ENCODE measurements at regions not wholly inside any gene's neighbourhood (a gene's known extent, or its start where the extent isn't known, plus 50 kb on each side); places are given as distances from the start of the nearest gene placed in this dataset.

DNA sequence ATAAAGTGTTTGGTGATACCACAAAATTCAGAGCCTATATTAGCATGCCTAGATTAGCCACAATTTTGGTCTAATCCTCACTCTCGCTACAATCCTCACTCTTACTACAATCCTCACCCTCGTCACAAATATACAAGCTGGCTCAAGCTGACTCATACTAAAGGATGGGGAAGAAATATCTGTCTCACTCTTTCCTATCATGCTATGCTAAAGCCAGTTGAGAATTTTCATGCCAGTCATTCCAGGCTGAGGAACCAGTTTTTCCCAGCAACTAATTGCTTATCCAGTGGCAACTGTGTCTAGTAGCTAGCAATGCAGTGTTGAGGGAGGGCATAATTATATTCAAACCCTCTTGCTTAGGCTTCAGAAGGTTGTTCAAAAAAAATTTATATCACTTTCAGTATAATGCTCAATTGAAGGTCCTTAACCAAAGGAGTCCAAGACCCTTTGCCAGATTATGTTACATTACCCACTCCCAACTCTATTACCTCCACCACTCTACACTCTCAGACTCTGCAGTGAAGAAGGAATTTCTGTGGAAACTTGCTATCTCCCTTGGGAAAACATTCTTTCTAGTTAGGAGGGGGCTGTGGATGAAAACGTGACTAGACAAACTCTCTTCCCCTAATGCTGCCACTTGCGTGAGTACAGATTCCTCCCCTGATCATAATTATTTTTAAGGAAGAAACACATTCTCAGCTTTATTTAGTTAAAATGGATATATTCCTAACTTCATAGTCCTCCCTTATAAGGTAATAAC lies 810.3 kb upstream of the ACO1 start:
- peaks cover 1% of the 10 kb centered on the region; the same call in 1 of the 2 replicates for H3K27me3 Mint-ChIP-seq (ENCODE audit: low read depth)
- Histone ChIP-seq H3K14ac (ENCODE audit: insufficient read depth, low read length) (no peak overlapping the region), H4K91ac (ENCODE audit: insufficient read length, low read depth, low read length) (no peak overlapping the region), H4K5ac (ENCODE audit: insufficient read length, low read depth, low read length) (no peak overlapping the region), H2AK5ac (ENCODE audit: insufficient read length, low read length) (no peak overlapping the region), H4K20me1 (ENCODE audit: control insufficient read depth, insufficient read depth, insufficient read length) (no peaks in the 10 kb centered on the region), H4K8ac (replicated peaks; ENCODE audit: insufficient read length, low read depth, low read length) (no peak overlapping the region), H3K27me3 (ENCODE audit: insufficient read depth, low read length) (no peaks in the 10 kb centered on the region), H3T11ph (ENCODE audit: low read length) (no peak overlapping the region), H3K23me2 (ENCODE audit: insufficient read length, low read depth, low read length, poor library complexity, severe bottlenecking) (no peaks in the 10 kb centered on the region), H3K4ac (ENCODE audit: low read depth, low read length) (no peak overlapping the region), H3K79me1 (ENCODE audit: insufficient read depth, low read depth, low read length, poor library complexity, severe bottlenecking) (no peaks in the 10 kb centered on the region), H3K4me2 (ENCODE audit: insufficient read depth, insufficient read length, low read length) (no peak overlapping the region), H2BK15ac (ENCODE audit: low read depth, low read length) (no peak overlapping the region), H3K18ac (ENCODE audit: insufficient read length, low read depth, low read length) (no peak overlapping the region), H2BK5ac (ENCODE audit: insufficient read length, low read length) (no peak overlapping the region), H2AFZ (ENCODE audit: low read length) (no peak overlapping the region), H3K9me3 (ENCODE audit: control insufficient read depth, low read depth, low read length) (no peaks in the 10 kb centered on the region), H3K56ac (ENCODE audit: insufficient read length, low read depth, low read length) (no peak overlapping the region), H2BK120ac (ENCODE audit: low read depth, low read length, poor library complexity, severe bottlenecking) (no peak overlapping the region), H3K9ac (ENCODE audit: extremely low read depth, insufficient read length, low read length) (no peak overlapping the region), H3K27ac (ENCODE audit: insufficient read length, low read depth, low read length) (no peak overlapping the region), H3K4me1 (ENCODE audit: insufficient read depth, low read length) (no peaks in the 10 kb centered on the region), H2BK20ac (ENCODE audit: low read depth, low read length, poor library complexity, severe bottlenecking) (no peak overlapping the region), H2BK12ac (ENCODE audit: insufficient read length, low read depth, low read length) (no peak overlapping the region), H3K79me2 (ENCODE audit: insufficient read depth, low read length) (no peaks in the 10 kb centered on the region), H3K23ac (ENCODE audit: insufficient read length, low read depth, low read length) (no peak overlapping the region)
- DNase-seq = no peak
- no peak overlapping the region for H3K27ac Mint-ChIP-seq
- H3K9me3 Mint-ChIP-seq = peaks cover 5 to 7% of the 10 kb centered on the region in 2 experiments; a peak in 3 of 5 replicates
- peaks cover 0 to 4% of the 10 kb centered on the region in 2 experiments; a peak in 1 of 4 replicates for H3K4me1 Mint-ChIP-seq
- H3K4me3 Mint-ChIP-seq = no peak overlapping the region
- TF ChIP-seq, protein P1, sequence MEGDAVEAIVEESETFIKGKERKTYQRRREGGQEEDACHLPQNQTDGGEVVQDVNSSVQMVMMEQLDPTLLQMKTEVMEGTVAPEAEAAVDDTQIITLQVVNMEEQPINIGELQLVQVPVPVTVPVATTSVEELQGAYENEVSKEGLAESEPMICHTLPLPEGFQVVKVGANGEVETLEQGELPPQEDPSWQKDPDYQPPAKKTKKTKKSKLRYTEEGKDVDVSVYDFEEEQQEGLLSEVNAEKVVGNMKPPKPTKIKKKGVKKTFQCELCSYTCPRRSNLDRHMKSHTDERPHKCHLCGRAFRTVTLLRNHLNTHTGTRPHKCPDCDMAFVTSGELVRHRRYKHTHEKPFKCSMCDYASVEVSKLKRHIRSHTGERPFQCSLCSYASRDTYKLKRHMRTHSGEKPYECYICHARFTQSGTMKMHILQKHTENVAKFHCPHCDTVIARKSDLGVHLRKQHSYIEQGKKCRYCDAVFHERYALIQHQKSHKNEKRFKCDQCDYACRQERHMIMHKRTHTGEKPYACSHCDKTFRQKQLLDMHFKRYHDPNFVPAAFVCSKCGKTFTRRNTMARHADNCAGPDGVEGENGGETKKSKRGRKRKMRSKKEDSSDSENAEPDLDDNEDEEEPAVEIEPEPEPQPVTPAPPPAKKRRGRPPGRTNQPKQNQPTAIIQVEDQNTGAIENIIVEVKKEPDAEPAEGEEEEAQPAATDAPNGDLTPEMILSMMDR (conservative IDR thresholded peaks at IDR 0.05) = no peak
- 100% methylated on average over 2 of the region's 4 CpGs for WGBS (ENCODE audit: extremely low coverage, insufficient read length, low lambda C conversion rate)
- H3K36me3 Mint-ChIP-seq (ENCODE audit: insufficient read depth in 1 of 3, low read depth in 3 of 3) = no peaks in the 10 kb centered on the region; a peak in 2 of 7 replicates

All from H9 (cell line).